HepG2 (cell line): ENCODE measurements at regions not wholly inside any gene's neighbourhood (a gene's known extent, or its start where the extent isn't known, plus 50 kb on each side); places are given as distances from the start of the nearest gene placed in this dataset.

Experiments
- ATAC-seq: fragments of 200-7000 bp; cut with Tn5 transposase; 3 replicates; pipeline ENCODE4 v1.9.1; 2020; ENCODE audit warnings: mild to moderate bottlenecking, moderate library complexity
- BruUV-seq: library from RNA; stranded (reverse); fragments of 400-500 nt; replicated peaks from 2 replicates; lab custom pipeline; 2021; lab: Mats Ljungman, UMichigan
- CTCF ChIA-PET: fragments of 300-600 bp; formaldehyde crosslinking; extraction: SDS; loops from one replicate; lab custom pipeline; 2021; ENCODE audit warnings: low total read pairs, inconsistent platforms, low intra/inter-chr PET ratio; lab: Yijun Ruan, JAX
- POLR2A ChIA-PET: fragments of 350-600 bp; sonication (Branson Sonifier 250); formaldehyde crosslinking; loops from one replicate; lab custom pipeline; 2020; ENCODE audit warnings: antibody characterized with exemption, inconsistent platforms; lab: Yijun Ruan, JAX
- DNase-seq: peaks from one replicate; pipeline ENCODE4 v3.0.0-alpha.2; 2015; ENCODE audit warnings: low spot score
- FAIRE-seq: peaks from 3 replicates; lab custom pipeline; 2011; peaks lifted over from hg19 to GRCh38; lab: Jason Lieb, UNC
- H2AFZ ChIP-seq: one replicate; pipeline ENCODE4 v1.6.1; 2011; ENCODE audit warnings: low read length, inconsistent platforms
- H3K27ac ChIP-seq: fragments of 300-600 bp; 3 replicates; pipeline ENCODE4 v1.8.0; 2011; ENCODE audit warnings: mixed run types, mild to moderate bottlenecking, mixed read lengths, low read length, inconsistent platforms; ENCODE audit not compliant: insufficient read depth; ENCODE audit errors: extremely low read length
- H3K27me3 ChIP-seq, 2 experiments: fragments of 200-600 bp in 1 of 2; 2 replicates in 1 of 2; 3 replicates in 1 of 2; pipeline versions ENCODE4 v1.6.0 to v1.8.0; 2011; ENCODE audit warnings: low read length in 2 of 2, mild to moderate bottlenecking in 2 of 2, moderate library complexity in 2 of 2, inconsistent platforms in 1 of 2; ENCODE audit not compliant: insufficient read depth in 2 of 2, control insufficient read depth in 1 of 2
- H3K36me3 ChIP-seq, 2 experiments: fragments of 200-600 bp in 1 of 2; replicated peaks in 1 of 2; 2 replicates in 1 of 2; 3 replicates in 1 of 2; pipeline versions ENCODE4 v1.5.1 to v1.8.0; 2011; ENCODE audit warnings: low read length in 2 of 2, inconsistent platforms in 1 of 2; ENCODE audit not compliant: insufficient read depth in 2 of 2, control insufficient read depth in 1 of 2
- H3K4me1 ChIP-seq: 2 replicates; pipeline ENCODE4 v1.5.1; 2012; ENCODE audit warnings: low read length, inconsistent platforms; ENCODE audit not compliant: insufficient read depth
- H3K4me2 ChIP-seq: 2 replicates; pipeline ENCODE4 v1.6.0; 2011; ENCODE audit warnings: low read depth, low read length, inconsistent platforms
- H3K4me3 ChIP-seq, 3 experiments: fragments of 200-600 bp in 1 of 3; sonication (generic), shearing (Covaris generic) in 1 of 3; replicated peaks in 1 of 3; 2 replicates each; pipeline ENCODE4 v1.5.1; 2011 to 2016; ENCODE audit warnings: low read length in 3 of 3, inconsistent platforms in 2 of 3, low read depth in 2 of 3, mild to moderate bottlenecking in 2 of 3, control low read depth in 1 of 3, mixed read lengths in 1 of 3; ENCODE audit not compliant: insufficient read depth in 1 of 3
- H3K79me2 ChIP-seq: one replicate; pipeline ENCODE4 v1.6.1; 2011; ENCODE audit warnings: low read length, inconsistent platforms; ENCODE audit not compliant: insufficient read depth
- H3K9ac ChIP-seq: 2 replicates; pipeline ENCODE4 v1.6.0; 2011; ENCODE audit warnings: mild to moderate bottlenecking, low read depth, low read length, inconsistent platforms; ENCODE audit not compliant: insufficient read depth
- H3K9me3 ChIP-seq: 2 replicates; pipeline ENCODE4 v1.5.1; 2012; ENCODE audit warnings: mild to moderate bottlenecking, low read length
- H4K20me1 ChIP-seq: 2 replicates; pipeline ENCODE4 v1.6.0; 2011; ENCODE audit warnings: inconsistent platforms, mild to moderate bottlenecking, low read length, moderate library complexity; ENCODE audit not compliant: insufficient read depth
- ARHGAP35 ChIP-seq: sonication (generic); formaldehyde crosslinking; IDR thresholded peaks from 2 replicates; pipeline ENCODE4 v1.9.0; 2022; ENCODE audit warnings: mild to moderate bottlenecking, inconsistent platforms, moderate library complexity, missing genetic modification reagents, borderline replicate concordance
- CREB3 ChIP-seq: sonication (generic); formaldehyde crosslinking; IDR thresholded peaks from 2 replicates; pipeline ENCODE4 v1.5.0; 2020; ENCODE audit warnings: missing genetic modification reagents
- HES4 ChIP-seq: sonication (generic); formaldehyde crosslinking; IDR thresholded peaks from 2 replicates; pipeline ENCODE4 v1.9.0; 2021; ENCODE audit warnings: mild to moderate bottlenecking, missing genetic modification reagents, borderline replicate concordance
- HIC2 ChIP-seq: sonication (generic); formaldehyde crosslinking; IDR thresholded peaks from 2 replicates; pipeline ENCODE4 v1.9.0; 2022; ENCODE audit warnings: low read depth, missing genetic modification reagents
- PPARG ChIP-seq: conservative IDR thresholded peaks from 2 replicates; pipeline ENCODE4 v1.6.1; 2016; ENCODE audit warnings: missing biosample characterization, missing genetic modification reagents
- ZNF737 ChIP-seq: sonication (generic); formaldehyde crosslinking; IDR thresholded peaks from 2 replicates; pipeline ENCODE4 v1.5.0; 2020; ENCODE audit warnings: missing genetic modification reagents, mild to moderate bottlenecking, borderline replicate concordance
- WGBS: methylation state at CpG from one replicate; pipeline ENCODE4 v1.1.6; 2017; ENCODE audit warnings: low lambda C conversion rate; 5-methylcytosine and 5-hydroxymethylcytosine counted together
- in situ Hi-C: cut with HindIII; loops from 2 replicates; pipeline ENCODE4 v1.10.0; 2017; ENCODE audit warnings: low pct_unique_long_range_greater_than_20kb; ENCODE audit not compliant: extremely low pct_ligation_motif_present
- intact Hi-C: fragments of 100-400 bp; cut with micrococcal nuclease; formaldehyde crosslinking; loops from one replicate; pipeline ENCODE4 v1.10.0; 2022; ENCODE audit not compliant: unreplicated experiment
- TF ChIP-seq, protein P1 (sequence below): sonication (generic); formaldehyde crosslinking; IDR thresholded peaks from 2 replicates; pipeline ENCODE4 v1.4.0; 2020; ENCODE audit warnings: mild to moderate bottlenecking, missing genetic modification reagents, borderline replicate concordance

GRCh38 chr4:35986537-35986936 is 257.8 kb downstream of the ARAP2 start (continued):
- TF ChIP-seq ZNF737 (no peak), ARHGAP35 (CRISPR knock-in tag) (no peak), HIC2 (CRISPR knock-in tag) (no peak), HES4 (no peak), CREB3 (CRISPR knock-in tag) (no peak)
- TF ChIP-seq, protein P1, sequence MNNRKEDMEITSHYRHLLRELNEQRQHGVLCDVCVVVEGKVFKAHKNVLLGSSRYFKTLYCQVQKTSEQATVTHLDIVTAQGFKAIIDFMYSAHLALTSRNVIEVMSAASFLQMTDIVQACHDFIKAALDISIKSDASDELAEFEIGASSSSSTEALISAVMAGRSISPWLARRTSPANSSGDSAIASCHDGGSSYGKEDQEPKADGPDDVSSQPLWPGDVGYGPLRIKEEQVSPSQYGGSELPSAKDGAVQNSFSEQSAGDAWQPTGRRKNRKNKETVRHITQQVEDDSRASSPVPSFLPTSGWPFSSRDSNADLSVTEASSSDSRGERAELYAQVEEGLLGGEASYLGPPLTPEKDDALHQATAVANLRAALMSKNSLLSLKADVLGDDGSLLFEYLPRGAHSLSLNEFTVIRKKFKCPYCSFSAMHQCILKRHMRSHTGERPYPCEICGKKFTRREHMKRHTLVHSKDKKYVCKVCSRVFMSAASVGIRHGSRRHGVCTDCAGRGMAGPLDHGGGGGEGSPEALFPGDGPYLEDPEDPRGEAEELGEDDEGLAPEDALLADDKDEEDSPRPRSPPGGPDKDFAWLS (CRISPR knock-in tag), result no peak
- TF ChIP-seq, all 625 proteins: peak for 0

- Histone ChIP-seq H3K27me3 (no peaks in the 10 kb centered on the region), H3K79me2 (no peaks in the 10 kb centered on the region), H2AFZ (no peak overlapping the region), H3K9me3 (0 out of 2 replicates have a peak, but pooled peaks cover under 1% of the 10 kb centered on the region), H3K36me3 (no peaks in the 10 kb centered on the region), H3K9ac (no peak overlapping the region), H3K4me3 (no peak overlapping the region), H3K27ac (no peak overlapping the region), H3K4me2 (no peak overlapping the region), H3K4me1 (no peaks in the 10 kb centered on the region), H4K20me1 (no peaks in the 10 kb centered on the region)
- no TSS peak for BruUV-seq
- ATAC-seq (no peak), DNase-seq (no peak), FAIRE-seq (no peak)
- intact Hi-C loops (no loop called here), in situ Hi-C loops (no loop called here)
- CTCF ChIA-PET, result no interaction called here
- TF ChIP-seq PPARG (CRISPR knock-in tag), result no peak
- POLR2A ChIA-PET, result no interaction called here
- WGBS, result 0% methylated on average over 2 of the region's 2 CpGs
Measured at GRCh38 chr4:35993606-35994005, 250.7 kb downstream of the ARAP2 start.
